ENCODE measurements at regions not wholly inside any gene's neighbourhood (a gene's known extent, or its start where the extent isn't known, plus 50 kb on each side); places are given as distances from the start of the nearest gene placed in this dataset.

GRCh38 chr4:124804584-124804983 lies 92.1 kb upstream of the ANKRD50 start:
- H3K9ac ChIP-seq (ENCODE audit: low read depth, low read length) = no peak overlapping the region
- ATAC-seq (ENCODE audit: low read depth) (no peak), DNase-seq (peak; percentile 18)
- no peaks in the 10 kb centered on the region for H3K27me3 ChIP-seq (ENCODE audit: control insufficient read depth, insufficient read depth, low read length)
- intact Hi-C loops (cut with micrococcal nuclease) (no loop called here), in situ Hi-C loops (cut with MboI; ENCODE audit: low sequenced_read_pairs) (no loop called here), dilution Hi-C loops (cut with HindIII; ENCODE audit: low sequenced_read_pairs, unreplicated experiment) (no loop called here)
- TF ChIP-seq FOS (IDR thresholded peaks at IDR 0.05; ENCODE audit: low read depth, low read length) (no peak), RFX5 (IDR thresholded peaks at IDR 0.05; ENCODE audit: low read depth, low read length) (no peak), CTCF (conservative IDR thresholded peaks at IDR 0.05; ENCODE audit: low read depth, low read length) (no peak)
- no peaks in the 10 kb centered on the region for H3K9me1 ChIP-seq (ENCODE audit: insufficient read depth, low read length)
- H3K36me3 ChIP-seq (ENCODE audit: control insufficient read depth, insufficient read depth, low read length) = no peaks in the 10 kb centered on the region
- H4K91ac ChIP-seq (ENCODE audit: insufficient read depth, low read depth, low read length) = no peak overlapping the region
- H2BK120ac ChIP-seq (ENCODE audit: low read depth, low read length) = no peak overlapping the region
- BruUV-seq (replicated peaks) = no TSS peak
- no peak overlapping the region for H2AFZ ChIP-seq (replicated peaks; ENCODE audit: low read length, poor library complexity)
- no peak overlapping the region for H2AK9ac ChIP-seq (replicated peaks; ENCODE audit: low read depth, low read length, poor library complexity)
- no peak overlapping the region for H4K5ac ChIP-seq (ENCODE audit: low read depth, low read length)
- no peak overlapping the region for H2AK5ac ChIP-seq (ENCODE audit: low read depth, low read length)
- POLR2A ChIA-PET (ENCODE audit: unreplicated experiment) = no interaction called here
- H3K27ac ChIP-seq (ENCODE audit: insufficient read depth, low read length) = no peak overlapping the region
- H4K20me1 ChIP-seq (ENCODE audit: insufficient read depth, low read length) = no peaks in the 10 kb centered on the region
- CTCF ChIA-PET = no interaction called here
- no peaks in the 10 kb centered on the region for H3K9me3 ChIP-seq (ENCODE audit: control insufficient read depth, insufficient read depth, low read length)
- H2BK20ac ChIP-seq (ENCODE audit: low read depth, low read length) = no peak overlapping the region
- H3K14ac ChIP-seq (replicated peaks; ENCODE audit: low read depth, low read length) = no peak overlapping the region
- H3K4me1 ChIP-seq (ENCODE audit: control insufficient read depth, insufficient read depth, low read length) = no peaks in the 10 kb centered on the region
- H3K4me3 ChIP-seq (ENCODE audit: insufficient read depth, low read depth, low read length) = no peak overlapping the region
- H4K8ac ChIP-seq (ENCODE audit: low read depth in 2 of 2, low read length in 2 of 2) = no peak overlapping the region
- H3K56ac ChIP-seq (ENCODE audit: extremely low read depth, insufficient read depth, low read length) = no peak overlapping the region
- H3K4me2 ChIP-seq (ENCODE audit: low read depth, low read length) = no peak overlapping the region
- no peak overlapping the region for H2BK15ac ChIP-seq (ENCODE audit: low read depth, low read length)
- H2BK5ac ChIP-seq (ENCODE audit: low read depth, low read length, poor library complexity, severe bottlenecking) = no peak overlapping the region
- H3K79me1 ChIP-seq (ENCODE audit: low read depth in 1 of 2, low read length in 2 of 2) = no peaks in the 10 kb centered on the region
- H3K18ac ChIP-seq (ENCODE audit: low read depth, low read length) = no peak overlapping the region
- no peak overlapping the region for H3K23ac ChIP-seq (ENCODE audit: low read depth, low read length)
- H3K4ac ChIP-seq (ENCODE audit: low read depth, low read length) = no peak overlapping the region

All from IMR-90 (cell line).